HFF-Myc (cell line): ENCODE measurements at regions not wholly inside any gene's neighbourhood (a gene's known extent, or its start where the extent isn't known, plus 50 kb on each side); places are given as distances from the start of the nearest gene placed in this dataset.

Experiments
- DNase-seq: peaks from one replicate; pipeline ENCODE4 v3.0.0-alpha.2; 2011; ENCODE audit warnings: low read depth; ENCODE audit errors: extremely low read depth
- H3K4me3 ChIP-seq: replicated peaks from 2 replicates; pipeline ENCODE4 v1.5.1; 2011; ENCODE audit warnings: low read depth, mild to moderate bottlenecking, control low read depth, low read length
- CTCF ChIP-seq: IDR thresholded peaks from 2 replicates; pipeline ENCODE4 v1.5.1; 2012; ENCODE audit warnings: mild to moderate bottlenecking, low read depth, low read length, control low read depth; ENCODE audit errors: missing control alignments

- no peak for DNase-seq
- TF ChIP-seq CTCF, result no peak
- H3K4me3 ChIP-seq, result no peak overlapping the region
Measured at GRCh38 chr6:1014431-1014807, 297.5 kb upstream of the FOXQ1 start.

DNA sequence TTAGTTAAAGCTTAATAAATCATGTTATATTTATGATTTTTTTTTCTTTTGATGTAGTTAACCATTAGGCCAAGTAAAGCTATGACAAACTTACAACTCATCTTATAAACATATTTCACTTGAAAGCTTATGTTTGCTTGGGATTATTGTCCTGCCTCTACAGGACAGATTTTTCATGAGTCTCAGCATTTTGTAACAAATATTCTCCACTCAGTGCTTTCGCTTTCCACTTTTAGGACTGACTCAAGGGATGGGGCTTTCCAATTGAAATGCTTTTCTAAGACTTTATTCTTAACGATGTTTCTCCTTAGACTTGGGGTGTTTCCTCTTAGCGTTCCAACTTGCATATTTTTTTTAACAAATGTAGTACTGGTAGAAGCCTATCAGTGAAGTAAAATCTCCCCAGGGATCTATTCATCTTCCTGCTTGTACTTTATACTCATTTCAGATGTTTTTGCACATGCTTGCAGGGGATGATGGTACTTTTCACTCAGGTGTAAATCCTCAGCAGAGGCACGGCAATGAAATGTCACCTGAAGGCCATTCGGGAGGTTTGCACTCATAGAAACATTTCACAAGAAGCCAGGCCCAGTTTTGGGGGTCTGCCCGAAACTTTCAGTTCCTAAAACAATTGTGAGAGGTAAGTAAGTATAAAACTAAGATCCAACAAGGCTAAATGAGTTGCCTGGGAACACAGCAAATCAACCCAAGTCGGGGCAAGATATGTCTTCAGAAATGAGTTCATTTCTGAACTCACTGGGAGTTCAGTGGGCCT lies 298.1 kb upstream of the FOXQ1 start:
- TF ChIP-seq CTCF, result no peak
- no peak overlapping the region for H3K4me3 ChIP-seq
- no peak for DNase-seq

DNA sequence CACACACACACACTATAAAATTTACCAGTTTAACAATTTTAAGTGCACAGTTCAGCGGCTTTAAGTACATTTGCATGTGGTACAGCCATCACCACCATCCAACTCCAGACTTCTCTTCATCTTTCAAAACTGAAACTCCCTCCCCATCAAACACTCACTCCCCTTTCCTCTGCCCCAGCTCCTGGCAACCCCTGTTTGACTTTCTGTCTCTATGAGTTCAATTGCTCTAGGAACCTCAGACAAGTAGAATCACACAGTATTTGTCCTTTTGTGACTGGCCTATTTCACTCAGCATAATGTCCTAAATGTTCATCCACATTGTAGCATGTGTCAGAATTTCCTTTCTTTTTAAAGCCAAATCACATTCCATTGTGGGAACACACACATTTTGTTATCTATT lies 302.8 kb upstream of the FOXQ1 start:
- H3K4me3 ChIP-seq, result no peak overlapping the region
- no peak for DNase-seq
- TF ChIP-seq CTCF, result no peak

DNA sequence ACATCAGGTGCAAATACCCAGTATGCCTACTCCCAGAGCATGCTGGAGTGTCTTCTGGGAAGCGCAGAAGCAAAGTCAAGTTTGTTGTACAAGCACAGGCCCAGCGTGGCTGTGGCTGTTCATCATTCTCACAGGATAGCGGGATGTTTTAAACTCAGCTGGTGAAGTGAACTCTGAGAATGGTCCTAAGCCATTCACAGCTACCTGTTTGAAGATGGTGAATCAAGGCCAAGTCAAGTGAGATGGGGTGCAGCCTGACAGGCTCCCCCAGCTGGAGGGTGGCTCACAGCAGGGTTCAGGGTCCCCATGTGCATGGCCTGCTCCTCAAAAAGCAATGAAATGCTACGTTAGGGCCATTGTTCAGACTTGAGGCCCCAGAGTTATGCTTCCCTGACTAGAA lies 304.7 kb upstream of the FOXQ1 start:
- no peak for TF ChIP-seq CTCF
- no peak overlapping the region for H3K4me3 ChIP-seq
- no peak for DNase-seq

DNA sequence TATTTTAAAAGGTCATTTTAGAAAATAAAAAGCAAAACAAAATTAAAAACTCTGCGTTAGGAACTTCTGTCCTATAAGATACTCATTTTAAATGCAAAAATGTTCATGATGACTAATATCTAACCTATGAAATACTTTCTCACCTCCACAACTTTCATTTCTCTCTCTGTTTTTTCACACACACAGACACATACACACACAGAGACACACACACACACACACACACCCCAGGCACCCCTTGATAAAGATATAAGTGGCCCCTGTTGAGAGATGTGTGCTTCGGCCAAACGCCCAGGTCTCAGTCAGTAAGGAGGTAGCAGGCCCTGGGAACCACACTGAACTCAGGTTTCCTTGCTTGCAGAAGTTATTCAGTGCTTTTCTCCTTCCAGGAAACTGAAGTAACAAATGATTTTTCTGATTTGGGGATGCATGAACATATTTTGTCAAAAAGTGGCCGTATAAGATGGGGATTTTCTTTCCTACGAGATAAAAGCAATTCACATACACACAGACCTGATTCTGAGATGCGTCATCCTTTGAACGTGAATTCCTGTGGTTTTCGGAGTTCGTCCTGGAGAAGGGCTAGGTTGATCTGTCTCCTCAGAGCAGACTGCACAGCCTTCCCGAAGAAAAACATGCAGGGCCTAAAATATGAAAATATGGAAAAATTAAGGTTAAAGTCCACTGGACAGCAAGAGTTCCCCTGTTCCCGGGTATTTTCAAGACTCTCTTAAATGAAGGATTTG lies 306.8 kb upstream of the FOXQ1 start:
- no peak for DNase-seq
- TF ChIP-seq CTCF, result no peak
- no peak overlapping the region for H3K4me3 ChIP-seq

- no peak for TF ChIP-seq CTCF
- no peak for DNase-seq
- no peak overlapping the region for H3K4me3 ChIP-seq
Measured at GRCh38 chr6:1003394-1004160, 308.3 kb upstream of the FOXQ1 start.
